Thoracic aorta (tissue), 2 donors: ENCODE measurements at regions not wholly inside any gene's neighbourhood (a gene's known extent, or its start where the extent isn't known, plus 50 kb on each side); places are given as distances from the start of the nearest gene placed in this dataset.

Experiments
- ATAC-seq: fragments of 150-250 bp; one replicate; pipeline ENCODE4 v1.8.0; 2017; ENCODE audit warnings: low read depth; ENCODE audit not compliant: insufficient number of reproducible peaks, low FRiP score
- DNase-seq: peaks from one replicate; pipeline ENCODE4 v3.0.0-alpha.2; 2020; ENCODE audit warnings: low spot score
- H3K27ac ChIP-seq, 2 donors: fragments of 200-600 bp; sonication (generic); 1 replicate in 1 of 2; 2 replicates in 1 of 2; pipeline ENCODE4 v1.5.1; 2016; ENCODE audit warnings: mild to moderate bottlenecking in 2 of 2, moderate library complexity in 2 of 2
- H3K27me3 ChIP-seq: fragments of 200-600 bp; sonication (generic); replicated peaks from 2 replicates; pipeline ENCODE4 v1.6.0; 2016; ENCODE audit warnings: mild to moderate bottlenecking; ENCODE audit not compliant: insufficient read depth
- H3K36me3 ChIP-seq: fragments of 200-600 bp; sonication (generic); one replicate; pipeline ENCODE4 v1.5.1; 2016
- H3K4me1 ChIP-seq, 2 donors: fragments of 200-600 bp; sonication (generic); 1 replicate in 1 of 2; 2 replicates in 1 of 2; pipeline versions ENCODE4 v1.5.1 to v1.6.0; 2016; ENCODE audit warnings: low read depth in 2 of 2, mild to moderate bottlenecking in 1 of 2; ENCODE audit not compliant: control insufficient read depth in 1 of 2
- H3K4me3 ChIP-seq: fragments of 200-600 bp; sonication (generic); 2 replicates; pipeline ENCODE4 v1.5.1; 2016; ENCODE audit warnings: mild to moderate bottlenecking
- H3K9me3 ChIP-seq: fragments of 200-600 bp; sonication (generic); 2 replicates; pipeline ENCODE4 v1.5.1; 2016
- TF ChIP-seq, protein P1 (sequence below): fragments of 200-600 bp; sonication (generic); IDR thresholded peaks from one replicate; pipeline ENCODE4 v1.5.1; 2019; ENCODE audit warnings: antibody characterized with exemption

DNA sequence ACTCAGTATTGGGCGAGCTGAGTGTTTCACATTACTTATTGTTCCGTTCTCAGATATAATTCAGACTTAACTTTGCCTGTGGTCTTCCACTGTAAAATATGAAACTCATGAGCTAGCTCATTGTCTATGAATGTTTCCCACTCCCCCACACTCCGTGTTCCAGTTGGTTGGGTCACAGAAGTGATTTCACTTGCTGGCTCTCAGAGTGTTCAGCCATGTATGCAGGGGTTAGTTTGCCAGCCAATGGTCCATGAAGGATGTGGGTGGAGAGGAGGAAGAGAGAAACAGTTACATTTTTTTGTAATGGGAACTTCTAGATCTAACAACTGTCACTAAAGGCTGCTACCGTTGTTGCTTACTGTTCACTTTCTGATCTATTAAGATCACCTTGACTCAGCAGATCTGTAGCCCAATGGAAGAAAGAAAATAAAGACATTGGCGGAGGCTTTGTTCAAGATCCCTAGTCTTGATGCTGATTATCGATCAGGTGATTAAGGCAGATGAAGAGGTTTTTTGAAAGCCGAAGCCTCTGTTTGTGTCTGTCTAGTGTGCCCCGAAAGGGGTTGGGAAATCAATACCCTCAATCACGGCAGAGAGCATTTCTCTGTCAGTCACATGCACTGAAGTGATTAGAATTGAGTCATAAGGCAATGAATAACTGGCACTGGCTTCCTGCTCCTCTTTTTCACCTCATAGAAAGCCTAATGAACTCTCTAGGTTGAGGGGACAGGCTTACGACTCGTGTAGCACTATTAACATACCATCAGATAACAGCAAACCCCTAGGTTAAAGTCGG is 279.7 kb upstream of the FIGN start:
- H3K4me1 ChIP-seq, result peaks cover 13% of the 10 kb centered on the region in 2 donors
- H3K36me3 ChIP-seq, result no peaks in the 10 kb centered on the region
- DNase-seq (peak; percentile 8), ATAC-seq (no peak)
- H3K9me3 ChIP-seq, result no peaks in the 10 kb centered on the region
- TF ChIP-seq, protein P1, sequence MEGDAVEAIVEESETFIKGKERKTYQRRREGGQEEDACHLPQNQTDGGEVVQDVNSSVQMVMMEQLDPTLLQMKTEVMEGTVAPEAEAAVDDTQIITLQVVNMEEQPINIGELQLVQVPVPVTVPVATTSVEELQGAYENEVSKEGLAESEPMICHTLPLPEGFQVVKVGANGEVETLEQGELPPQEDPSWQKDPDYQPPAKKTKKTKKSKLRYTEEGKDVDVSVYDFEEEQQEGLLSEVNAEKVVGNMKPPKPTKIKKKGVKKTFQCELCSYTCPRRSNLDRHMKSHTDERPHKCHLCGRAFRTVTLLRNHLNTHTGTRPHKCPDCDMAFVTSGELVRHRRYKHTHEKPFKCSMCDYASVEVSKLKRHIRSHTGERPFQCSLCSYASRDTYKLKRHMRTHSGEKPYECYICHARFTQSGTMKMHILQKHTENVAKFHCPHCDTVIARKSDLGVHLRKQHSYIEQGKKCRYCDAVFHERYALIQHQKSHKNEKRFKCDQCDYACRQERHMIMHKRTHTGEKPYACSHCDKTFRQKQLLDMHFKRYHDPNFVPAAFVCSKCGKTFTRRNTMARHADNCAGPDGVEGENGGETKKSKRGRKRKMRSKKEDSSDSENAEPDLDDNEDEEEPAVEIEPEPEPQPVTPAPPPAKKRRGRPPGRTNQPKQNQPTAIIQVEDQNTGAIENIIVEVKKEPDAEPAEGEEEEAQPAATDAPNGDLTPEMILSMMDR, result no peak
- H3K27me3 ChIP-seq, result no peaks in the 10 kb centered on the region
- peak overlapping the region in 1 of 2 donors; percentile 50 for H3K27ac ChIP-seq
- H3K4me3 ChIP-seq, result peak overlapping the region; percentile 41

DNA sequence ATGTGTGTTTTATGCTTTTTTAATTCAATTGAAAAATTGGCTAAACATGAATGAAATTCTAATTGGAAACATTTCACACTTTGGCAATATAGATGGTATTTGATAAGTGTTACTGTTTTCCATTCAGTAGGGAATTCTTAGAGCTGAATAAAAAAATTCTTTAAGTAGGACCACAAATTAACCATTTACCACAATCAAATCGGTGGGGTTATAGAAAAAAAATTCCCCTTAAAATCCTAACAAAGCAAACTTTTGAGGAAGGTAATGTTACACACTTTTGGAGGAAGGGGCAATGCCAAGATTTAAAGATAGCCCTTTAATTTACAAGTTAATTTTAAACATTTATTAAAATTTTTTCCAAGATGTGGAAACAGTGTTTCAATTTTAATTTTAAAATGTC is 279.0 kb upstream of the FIGN start:
- no peaks in the 10 kb centered on the region for H3K36me3 ChIP-seq
- no peak for DNase-seq
- no peaks in the 10 kb centered on the region for H3K27me3 ChIP-seq
- ATAC-seq, result no peak
- TF ChIP-seq, protein P1, result no peak
- peaks cover 15 to 20% of the 10 kb centered on the region in 2 donors for H3K4me1 ChIP-seq
- no peaks in the 10 kb centered on the region for H3K9me3 ChIP-seq
- no peak overlapping the region for H3K4me3 ChIP-seq
- H3K27ac ChIP-seq, result no peak overlapping the region

DNA sequence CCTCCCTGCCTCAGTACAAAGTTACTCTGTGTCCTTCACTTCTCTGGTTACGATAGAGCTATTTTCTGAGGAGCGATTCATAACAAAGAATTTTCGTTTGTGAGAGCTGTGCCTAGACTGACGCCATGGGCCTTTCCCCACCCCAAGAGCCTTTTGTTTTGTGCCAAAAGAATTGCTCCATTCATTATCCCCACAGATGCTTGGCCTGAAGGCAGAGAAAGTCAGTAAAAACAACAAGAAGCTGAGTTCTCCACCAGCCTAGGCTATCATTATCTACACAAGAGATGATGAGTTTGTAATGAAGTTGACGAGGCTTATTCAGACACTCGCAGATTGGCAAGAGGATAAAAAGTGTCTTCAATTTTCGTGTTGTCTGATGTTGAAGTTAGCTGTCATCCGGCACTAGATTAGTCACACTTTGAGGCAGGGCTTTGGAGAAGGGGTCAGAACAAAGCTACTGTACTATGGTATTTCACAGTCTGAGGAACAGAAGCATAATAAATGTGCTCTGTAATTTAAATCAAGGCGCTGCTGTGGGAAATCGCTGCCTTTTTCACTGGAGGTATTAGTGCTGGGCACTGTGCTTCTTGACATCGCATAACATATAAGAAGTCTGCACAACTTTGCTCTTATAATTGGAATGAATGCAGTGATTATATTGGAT is 278.4 kb upstream of the FIGN start:
- Histone ChIP-seq H3K9me3 (no peaks in the 10 kb centered on the region), H3K27ac (peak overlapping the region in 1 of 2 donors; percentile 1), H3K4me1 (peaks cover 15 to 23% of the 10 kb centered on the region in 2 donors), H3K4me3 (no peak overlapping the region), H3K27me3 (no peaks in the 10 kb centered on the region), H3K36me3 (no peaks in the 10 kb centered on the region)
- ATAC-seq, result peak; percentile 42
- TF ChIP-seq, protein P1, result no peak
- DNase-seq, result no peak

DNA sequence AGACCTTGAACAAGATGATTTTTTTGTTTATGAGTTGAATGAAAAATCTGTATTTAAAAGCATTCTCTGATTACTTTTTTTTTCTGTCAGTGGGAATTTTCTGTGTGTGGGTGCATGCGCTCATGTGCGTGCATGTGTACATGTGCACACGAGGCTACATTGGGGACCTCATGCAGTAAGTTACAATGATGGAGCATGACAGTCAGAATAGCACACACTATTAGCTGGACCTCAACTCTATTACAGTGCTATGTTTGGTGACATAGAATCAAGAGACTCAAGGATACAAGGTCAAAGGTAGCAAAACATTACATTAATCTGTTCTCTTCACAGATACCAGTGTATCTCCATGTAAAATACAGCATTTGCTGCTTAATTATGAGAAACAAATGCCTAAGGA is 276.8 kb upstream of the FIGN start:
- H3K36me3 ChIP-seq, result no peaks in the 10 kb centered on the region
- ATAC-seq (no peak), DNase-seq (no peak)
- TF ChIP-seq, protein P1, result no peak
- no peaks in the 10 kb centered on the region for H3K9me3 ChIP-seq
- H3K27ac ChIP-seq, result no peak overlapping the region
- H3K27me3 ChIP-seq, result no peaks in the 10 kb centered on the region
- peaks cover 15 to 23% of the 10 kb centered on the region in 2 donors for H3K4me1 ChIP-seq
- no peak overlapping the region for H3K4me3 ChIP-seq

DNA sequence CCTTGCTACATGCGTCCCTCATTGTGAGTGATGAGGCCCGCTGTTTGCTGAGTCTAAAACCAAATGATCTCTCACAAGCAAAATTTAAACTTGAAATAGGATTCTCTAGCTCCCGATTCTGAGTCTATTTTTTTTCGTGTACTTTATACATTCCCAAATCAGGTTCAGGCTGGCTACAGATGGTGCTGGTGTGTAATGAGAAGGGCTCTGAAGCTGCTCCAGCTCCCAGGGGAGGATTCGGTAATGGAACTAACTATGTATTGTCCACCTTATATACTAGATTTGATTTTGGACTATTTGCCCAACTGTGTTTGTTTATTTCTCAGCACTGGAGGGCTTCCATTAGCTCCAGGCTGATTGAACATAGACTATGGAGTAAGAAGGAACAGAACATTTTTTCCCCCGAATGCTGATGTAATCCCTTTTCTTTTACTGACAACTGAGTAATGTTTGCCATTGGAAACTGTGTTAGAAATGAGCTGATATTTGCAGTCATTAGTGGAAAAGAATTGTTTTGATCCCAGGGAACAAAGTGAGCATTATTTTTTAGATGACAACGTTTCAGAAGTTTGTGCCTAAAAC is 274.0 kb upstream of the FIGN start:
- H3K27me3 ChIP-seq, result no peaks in the 10 kb centered on the region
- H3K36me3 ChIP-seq, result no peaks in the 10 kb centered on the region
- no peak overlapping the region for H3K27ac ChIP-seq
- no peaks in the 10 kb centered on the region for H3K9me3 ChIP-seq
- TF ChIP-seq, protein P1, result no peak
- no peak overlapping the region for H3K4me3 ChIP-seq
- peaks cover 10 to 16% of the 10 kb centered on the region in 2 donors for H3K4me1 ChIP-seq
- ATAC-seq (no peak), DNase-seq (no peak)
